Brain microvascular endothelial cell (primary cell): ENCODE measurements at regions not wholly inside any gene's neighbourhood (a gene's known extent, or its start where the extent isn't known, plus 50 kb on each side); places are given as distances from the start of the nearest gene placed in this dataset.

Source experiments
- DNase-seq: peaks from one replicate; pipeline ENCODE4 v3.0.0-alpha.2; 2020
- H3K27ac ChIP-seq: fragments of 250-450 bp; sonication (Bioruptor Pico); 2 replicates; pipeline ENCODE4 v1.5.1; 2020; ENCODE audit warnings: mild to moderate bottlenecking, moderate library complexity
- H3K27me3 ChIP-seq: fragments of 250-450 bp; sonication (Bioruptor Pico); replicated peaks from 2 replicates; pipeline ENCODE4 v1.5.1; 2020; ENCODE audit warnings: mild to moderate bottlenecking
- H3K36me3 ChIP-seq: fragments of 250-450 bp; sonication (Bioruptor Pico); replicated peaks from 2 replicates; pipeline ENCODE4 v1.5.1; 2020; ENCODE audit warnings: mild to moderate bottlenecking
- H3K4me3 ChIP-seq: 2 replicates; pipeline ENCODE4 v1.5.1; 2011; ENCODE audit warnings: low read depth, mild to moderate bottlenecking, control low read depth, low read length, moderate library complexity
- CTCF ChIP-seq: IDR thresholded peaks from 2 replicates; pipeline ENCODE4 v1.5.1; 2011; ENCODE audit warnings: low read depth, mild to moderate bottlenecking, moderate library complexity, low read length, control low read depth, inconsistent platforms; ENCODE audit errors: missing control alignments
- in situ Hi-C: cut with HindIII; loops from 2 replicates; pipeline ENCODE4 v1.10.0; 2017; ENCODE audit warnings: low sequenced_read_pairs, low pct_ligation_motif_present

- H3K27me3 ChIP-seq, result no peaks in the 10 kb centered on the region
- H3K36me3 ChIP-seq, result no peaks in the 10 kb centered on the region
- no peak overlapping the region for H3K27ac ChIP-seq
- TF ChIP-seq CTCF, result no peak
- no peak overlapping the region for H3K4me3 ChIP-seq
- in situ Hi-C loops, result no loop called here
- DNase-seq, result no peak
Observed at GRCh38 chr22:48654492-48654891, 1173.2 kb downstream of the BRD1 start.

- Histone ChIP-seq H3K27ac (no peak overlapping the region), H3K4me3 (no peak overlapping the region), H3K36me3 (no peaks in the 10 kb centered on the region), H3K27me3 (no peaks in the 10 kb centered on the region)
- TF ChIP-seq CTCF, result no peak
- DNase-seq, result no peak
- in situ Hi-C loops, result no loop called here
Observed at GRCh38 chr22:48653929-48654328, 1173.7 kb downstream of the BRD1 start.

GRCh38 chr22:48653306-48653705 lies 1174.4 kb downstream of the BRD1 start:
- no peak for DNase-seq
- no peak for TF ChIP-seq CTCF
- in situ Hi-C loops, result no loop called here
- Histone ChIP-seq H3K27me3 (no peaks in the 10 kb centered on the region), H3K36me3 (no peaks in the 10 kb centered on the region), H3K27ac (no peak overlapping the region), H3K4me3 (no peak overlapping the region)

- H3K27me3 ChIP-seq, result no peaks in the 10 kb centered on the region
- in situ Hi-C loops, result no loop called here
- no peak overlapping the region for H3K27ac ChIP-seq
- H3K36me3 ChIP-seq, result no peaks in the 10 kb centered on the region
- no peak for TF ChIP-seq CTCF
- no peak overlapping the region for H3K4me3 ChIP-seq
- no peak for DNase-seq
Observed at GRCh38 chr22:48652796-48653195, 1174.9 kb downstream of the BRD1 start.

- no peak for DNase-seq
- no peaks in the 10 kb centered on the region for H3K27me3 ChIP-seq
- H3K4me3 ChIP-seq, result no peak overlapping the region
- in situ Hi-C loops, result no loop called here
- H3K36me3 ChIP-seq, result no peaks in the 10 kb centered on the region
- H3K27ac ChIP-seq, result no peak overlapping the region
- no peak for TF ChIP-seq CTCF
Observed at GRCh38 chr22:48651981-48652538, 1175.6 kb downstream of the BRD1 start.

- in situ Hi-C loops, result no loop called here
- H3K27ac ChIP-seq, result no peak overlapping the region
- H3K36me3 ChIP-seq, result no peaks in the 10 kb centered on the region
- no peaks in the 10 kb centered on the region for H3K27me3 ChIP-seq
- H3K4me3 ChIP-seq, result no peak overlapping the region
- no peak for DNase-seq
- no peak for TF ChIP-seq CTCF
Observed at GRCh38 chr22:48651036-48651890, 1176.4 kb downstream of the BRD1 start.
